HCT116 (cell line): ENCODE measurements at regions not wholly inside any gene's neighbourhood (a gene's known extent, or its start where the extent isn't known, plus 50 kb on each side); places are given as distances from the start of the nearest gene placed in this dataset.

Source experiments
- ATAC-seq: fragments of 200-7000 bp; cut with Tn5 transposase; 2 replicates; pipeline ENCODE4 v1.9.1; 2020; ENCODE audit warnings: mild to moderate bottlenecking, moderate library complexity
- BruUV-seq: library from RNA; stranded (reverse); fragments of 400-500 nt; replicated peaks from 2 replicates; lab custom pipeline; 2021; lab: Mats Ljungman, UMichigan
- CTCF ChIA-PET: fragments of 300-600 bp; sonication (Branson Sonifier 250); formaldehyde crosslinking; loops from one replicate; lab custom pipeline; 2021; ENCODE audit warnings: antibody characterized with exemption; lab: Charles Lee
- POLR2A ChIA-PET: fragments of 300-600, 350-600 bp; sonication (Branson Sonifier 250); formaldehyde crosslinking; loops from one replicate; lab custom pipeline; 2021; ENCODE audit warnings: antibody characterized with exemption; lab: Charles Lee
- RAD21 ChIA-PET, 2 experiments: fragments of 300-600 bp; sonication (Branson Sonifier 250); formaldehyde crosslinking; loops; one replicate each; lab custom pipeline; 2023; ENCODE audit warnings: low total read pairs in 2 of 2; ENCODE audit not compliant: uncharacterized antibody in 2 of 2, unreplicated experiment in 2 of 2, low non-redundant PET in 1 of 2; lab: Charles Lee
- DNase-seq: peaks from one replicate; pipeline ENCODE4 v3.0.0-alpha.2; 2010; ENCODE audit warnings: low read depth, low spot score
- H2AFZ ChIP-seq: fragments of 200-600 bp; shearing (Covaris generic), sonication (generic); 2 replicates; pipeline ENCODE4 v1.6.1; 2017; ENCODE audit warnings: low read depth, mixed run types, mixed read lengths, antibody characterized with exemption, low read length; ENCODE audit not compliant: poor library complexity, severe bottlenecking
- H3K27ac ChIP-seq: 2 replicates; pipeline ENCODE4 v1.5.1; 2012; ENCODE audit warnings: low read depth, low read length
- H3K27me3 ChIP-seq: fragments of 200-600 bp; sonication (generic); 2 replicates; pipeline ENCODE4 v1.6.1; 2016; ENCODE audit warnings: mixed run types, low read length, mixed read lengths; ENCODE audit not compliant: insufficient read depth
- H3K36me3 ChIP-seq, 2 experiments: fragments of 200-500 bp in 1 of 2; fragments of 200-600 bp in 1 of 2; sonication (Bioruptor generic) in 1 of 2; sonication (generic) in 1 of 2; 2 replicates each; pipeline versions ENCODE4 v1.5.1 to v1.6.1; 2014 to 2016; ENCODE audit warnings: low read length in 2 of 2, inconsistent platforms in 1 of 2, mixed read lengths in 1 of 2, mixed run types in 1 of 2; ENCODE audit not compliant: insufficient read depth in 2 of 2, control insufficient read depth in 1 of 2
- H3K4me1 ChIP-seq, 2 experiments: fragments of 200-600 bp in 1 of 2; sonication (generic) in 1 of 2; 2 replicates each; pipeline versions ENCODE4 v1.5.1 to v1.6.1; 2012 to 2017; ENCODE audit warnings: low read length in 2 of 2, inconsistent platforms in 1 of 2, mild to moderate bottlenecking in 1 of 2, mixed read lengths in 1 of 2, mixed run types in 1 of 2, moderate library complexity in 1 of 2; ENCODE audit not compliant: insufficient read depth in 2 of 2, control insufficient read depth in 1 of 2
- H3K4me2 ChIP-seq: fragments of 200-600 bp; sonication (generic); 2 replicates; pipeline ENCODE4 v1.6.1; 2017; ENCODE audit warnings: mixed run types, low read length, mixed read lengths
- H3K4me3 ChIP-seq, 2 experiments: fragments of 200-600 bp in 1 of 2; sonication (generic) in 1 of 2; replicated peaks in 1 of 2; 2 replicates each; pipeline ENCODE4 v1.5.1; 2011 to 2016; ENCODE audit warnings: low read length in 2 of 2, control low read depth in 1 of 2, low read depth in 1 of 2, mild to moderate bottlenecking in 1 of 2, mixed read lengths in 1 of 2, mixed run types in 1 of 2
- H3K79me2 ChIP-seq: fragments of 200-600 bp; sonication (generic); 2 replicates; pipeline ENCODE4 v1.6.1; 2017; ENCODE audit warnings: mild to moderate bottlenecking, mixed run types, low read length, moderate library complexity, mixed read lengths; ENCODE audit not compliant: insufficient read depth
- H3K9ac ChIP-seq: fragments of 200-600 bp; sonication (generic); 2 replicates; pipeline ENCODE4 v1.6.1; 2016; ENCODE audit warnings: low read length, mixed read lengths
- H3K9me2 ChIP-seq: fragments of 200-600 bp; sonication (generic), shearing (Covaris generic); 2 replicates; pipeline ENCODE4 v1.6.1; 2017; ENCODE audit warnings: mixed run types, mild to moderate bottlenecking, moderate library complexity; ENCODE audit not compliant: insufficient read depth
- H3K9me3 ChIP-seq, 2 experiments: fragments of 200-500 bp in 1 of 2; fragments of 200-600 bp in 1 of 2; sonication (Bioruptor generic) in 1 of 2; sonication (generic) in 1 of 2; 2 replicates each; pipeline ENCODE4 v1.6.1; 2014 to 2017; ENCODE audit warnings: low read length in 2 of 2, mixed read lengths in 2 of 2, inconsistent platforms in 1 of 2, low read depth in 1 of 2, mild to moderate bottlenecking in 1 of 2, mixed run types in 1 of 2, moderate library complexity in 1 of 2; ENCODE audit not compliant: control insufficient read depth in 1 of 2, insufficient read depth in 1 of 2
- H4K20me1 ChIP-seq: fragments of 200-600 bp; sonication (generic), shearing (Covaris generic); 2 replicates; pipeline ENCODE4 v1.6.1; 2017; ENCODE audit warnings: mixed run types, mild to moderate bottlenecking, moderate library complexity; ENCODE audit not compliant: insufficient read depth
- CBX3 ChIP-seq: IDR thresholded peaks from 2 replicates; pipeline ENCODE4 v1.6.1; 2012; ENCODE audit warnings: low read depth
- CEBPB ChIP-seq: IDR thresholded peaks from 2 replicates; pipeline ENCODE4 v1.6.1; 2012; ENCODE audit warnings: low read depth
- EGR1 ChIP-seq: IDR thresholded peaks from 2 replicates; pipeline ENCODE4 v1.6.1; 2012; ENCODE audit warnings: low read depth
- EZH2 ChIP-seq: fragments of 200-600 bp; sonication (generic); IDR thresholded peaks from 2 replicates; pipeline ENCODE4 v1.6.1; 2017; ENCODE audit warnings: antibody characterized with exemption, mixed run types
- EZH2phosphoT487 ChIP-seq: fragments of 200-600 bp; IDR thresholded peaks from 2 replicates; pipeline ENCODE4 v1.6.1; 2018; ENCODE audit warnings: antibody characterized with exemption, borderline replicate concordance
- FOSL1 ChIP-seq: IDR thresholded peaks from 2 replicates; pipeline ENCODE4 v1.6.1; 2012; ENCODE audit warnings: low read depth
- JUND ChIP-seq: IDR thresholded peaks from 2 replicates; pipeline ENCODE4 v1.6.1; 2012
- POLR2A ChIP-seq: IDR thresholded peaks from 2 replicates; pipeline ENCODE4 v1.7.0; 2011; ENCODE audit warnings: borderline replicate concordance; ENCODE audit not compliant: insufficient read depth, insufficient read length; ENCODE audit errors: extremely low read depth
- SIN3A ChIP-seq: IDR thresholded peaks from 2 replicates; pipeline ENCODE4 v1.6.1; 2012; ENCODE audit warnings: low read depth
- SP1 ChIP-seq: IDR thresholded peaks from 2 replicates; pipeline ENCODE4 v1.6.1; 2012; ENCODE audit warnings: low read depth
- SRF ChIP-seq: IDR thresholded peaks from 2 replicates; pipeline ENCODE4 v1.6.1; 2012; ENCODE audit warnings: low read depth
- TCF7L2 ChIP-seq: IDR thresholded peaks from 2 replicates; pipeline ENCODE4 v1.7.0; 2011; ENCODE audit warnings: borderline replicate concordance, inconsistent platforms; ENCODE audit not compliant: insufficient read depth, insufficient read length; ENCODE audit errors: extremely low read depth
- YY1 ChIP-seq: IDR thresholded peaks from 2 replicates; pipeline ENCODE4 v1.6.1; 2011; ENCODE audit warnings: low read length, low read depth, moderate library complexity, mild to moderate bottlenecking; ENCODE audit not compliant: insufficient replicate concordance; ENCODE audit errors: extremely low read depth
- ZNF274 ChIP-seq: fragments of 200-500 bp; sonication (Bioruptor generic); IDR thresholded peaks from 2 replicates; pipeline ENCODE4 v1.6.1; 2014; ENCODE audit warnings: mild to moderate bottlenecking, low read depth, low read length, inconsistent platforms
- intact Hi-C: fragments of 100-400 bp; cut with micrococcal nuclease; formaldehyde crosslinking; loops from 2 replicates; pipeline ENCODE4 v1.10.0; 2022
- TF ChIP-seq, protein P1 (sequence below): IDR thresholded peaks from 2 replicates; pipeline ENCODE4 v1.6.1; 2012
- TF ChIP-seq, protein P2 (sequence below): IDR thresholded peaks from 2 replicates; pipeline ENCODE4 v1.6.1; 2011; ENCODE audit warnings: mild to moderate bottlenecking, low read length, moderate library complexity; ENCODE audit not compliant: insufficient replicate concordance; ENCODE audit errors: extremely low read depth
- TF ChIP-seq, protein P3 (sequence below): IDR thresholded peaks from 2 replicates; pipeline ENCODE4 v1.6.1; 2012
- TF ChIP-seq, protein P4 (sequence below), 3 experiments: fragments of 200-600 bp in 1 of 3; sonication (generic) in 1 of 3; IDR thresholded peaks in 2 of 3; conservative IDR thresholded peaks in 1 of 3; 2 replicates each; pipeline ENCODE4 v1.5.1; 2012 to 2017; ENCODE audit warnings: low read depth in 2 of 3, low read length in 2 of 3, antibody characterized with exemption in 1 of 3, borderline replicate concordance in 1 of 3, control low read depth in 1 of 3, mild to moderate bottlenecking in 1 of 3, mixed read lengths in 1 of 3, mixed run types in 1 of 3, moderate library complexity in 1 of 3; ENCODE audit not compliant: insufficient read depth in 1 of 3
- TF ChIP-seq, protein P5 (sequence below): IDR thresholded peaks from 2 replicates; pipeline ENCODE4 v1.6.1; 2012; ENCODE audit warnings: low read depth

DNA sequence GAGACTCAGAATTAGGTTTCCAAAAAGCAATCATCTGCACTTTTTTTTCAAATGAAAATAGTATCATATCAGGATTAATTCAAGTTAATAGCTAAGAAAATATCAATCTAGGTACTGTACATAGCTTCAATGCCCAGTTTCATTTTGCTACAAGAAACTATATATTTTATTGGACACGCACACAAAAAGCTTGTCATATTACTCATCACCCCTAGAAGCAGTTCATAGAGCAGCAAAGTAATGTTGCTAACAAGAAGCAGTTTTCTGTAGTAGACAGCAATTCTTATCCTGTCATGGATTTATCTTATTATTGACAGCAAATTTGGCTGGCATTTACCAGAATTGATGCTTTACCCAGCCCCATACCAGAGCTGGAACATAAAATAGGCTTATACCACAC is 52.3 kb upstream of the LSM6 start:
- POLR2A ChIA-PET = interaction anchor here (1.2 kb wide), 1 partner anchor 9 kb away, joined by 3 read pairs; no protein-coding TSS in a partner anchor
- DNase-seq (no peak), ATAC-seq (no peak)
- Histone ChIP-seq H3K4me3 (no peak overlapping the region), H3K9ac (no peak overlapping the region), H3K9me2 (no peaks in the 10 kb centered on the region), H3K9me3 (no peaks in the 10 kb centered on the region), H3K4me1 (no peaks in the 10 kb centered on the region), H3K27ac (no peak overlapping the region), H3K79me2 (no peaks in the 10 kb centered on the region), H3K27me3 (no peaks in the 10 kb centered on the region), H3K4me2 (no peak overlapping the region), H3K36me3 (no peaks in the 10 kb centered on the region), H2AFZ (no peak overlapping the region), H4K20me1 (no peaks in the 10 kb centered on the region)
- CTCF ChIA-PET = no interaction called here
- no peak for TF ChIP-seq EGR1
- no peak for TF ChIP-seq POLR2A
- no peak for TF ChIP-seq CEBPB
- TF ChIP-seq, protein P1, sequence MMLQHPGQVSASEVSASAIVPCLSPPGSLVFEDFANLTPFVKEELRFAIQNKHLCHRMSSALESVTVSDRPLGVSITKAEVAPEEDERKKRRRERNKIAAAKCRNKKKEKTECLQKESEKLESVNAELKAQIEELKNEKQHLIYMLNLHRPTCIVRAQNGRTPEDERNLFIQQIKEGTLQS = no peak
- TF ChIP-seq YY1 = no peak
- no peak for TF ChIP-seq SP1
- TF ChIP-seq ZNF274 = no peak
- no peak for TF ChIP-seq EZH2
- no peak for TF ChIP-seq TCF7L2
- no peak for TF ChIP-seq SIN3A
- no peak for TF ChIP-seq JUND
- TF ChIP-seq EZH2phosphoT487 = no peak
- TF ChIP-seq, protein P2, sequence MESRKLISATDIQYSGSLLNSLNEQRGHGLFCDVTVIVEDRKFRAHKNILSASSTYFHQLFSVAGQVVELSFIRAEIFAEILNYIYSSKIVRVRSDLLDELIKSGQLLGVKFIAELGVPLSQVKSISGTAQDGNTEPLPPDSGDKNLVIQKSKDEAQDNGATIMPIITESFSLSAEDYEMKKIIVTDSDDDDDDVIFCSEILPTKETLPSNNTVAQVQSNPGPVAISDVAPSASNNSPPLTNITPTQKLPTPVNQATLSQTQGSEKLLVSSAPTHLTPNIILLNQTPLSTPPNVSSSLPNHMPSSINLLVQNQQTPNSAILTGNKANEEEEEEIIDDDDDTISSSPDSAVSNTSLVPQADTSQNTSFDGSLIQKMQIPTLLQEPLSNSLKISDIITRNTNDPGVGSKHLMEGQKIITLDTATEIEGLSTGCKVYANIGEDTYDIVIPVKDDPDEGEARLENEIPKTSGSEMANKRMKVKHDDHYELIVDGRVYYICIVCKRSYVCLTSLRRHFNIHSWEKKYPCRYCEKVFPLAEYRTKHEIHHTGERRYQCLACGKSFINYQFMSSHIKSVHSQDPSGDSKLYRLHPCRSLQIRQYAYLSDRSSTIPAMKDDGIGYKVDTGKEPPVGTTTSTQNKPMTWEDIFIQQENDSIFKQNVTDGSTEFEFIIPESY = no peak
- TF ChIP-seq, protein P3, sequence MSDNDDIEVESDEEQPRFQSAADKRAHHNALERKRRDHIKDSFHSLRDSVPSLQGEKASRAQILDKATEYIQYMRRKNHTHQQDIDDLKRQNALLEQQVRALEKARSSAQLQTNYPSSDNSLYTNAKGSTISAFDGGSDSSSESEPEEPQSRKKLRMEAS = no peak
- TF ChIP-seq, protein P4, sequence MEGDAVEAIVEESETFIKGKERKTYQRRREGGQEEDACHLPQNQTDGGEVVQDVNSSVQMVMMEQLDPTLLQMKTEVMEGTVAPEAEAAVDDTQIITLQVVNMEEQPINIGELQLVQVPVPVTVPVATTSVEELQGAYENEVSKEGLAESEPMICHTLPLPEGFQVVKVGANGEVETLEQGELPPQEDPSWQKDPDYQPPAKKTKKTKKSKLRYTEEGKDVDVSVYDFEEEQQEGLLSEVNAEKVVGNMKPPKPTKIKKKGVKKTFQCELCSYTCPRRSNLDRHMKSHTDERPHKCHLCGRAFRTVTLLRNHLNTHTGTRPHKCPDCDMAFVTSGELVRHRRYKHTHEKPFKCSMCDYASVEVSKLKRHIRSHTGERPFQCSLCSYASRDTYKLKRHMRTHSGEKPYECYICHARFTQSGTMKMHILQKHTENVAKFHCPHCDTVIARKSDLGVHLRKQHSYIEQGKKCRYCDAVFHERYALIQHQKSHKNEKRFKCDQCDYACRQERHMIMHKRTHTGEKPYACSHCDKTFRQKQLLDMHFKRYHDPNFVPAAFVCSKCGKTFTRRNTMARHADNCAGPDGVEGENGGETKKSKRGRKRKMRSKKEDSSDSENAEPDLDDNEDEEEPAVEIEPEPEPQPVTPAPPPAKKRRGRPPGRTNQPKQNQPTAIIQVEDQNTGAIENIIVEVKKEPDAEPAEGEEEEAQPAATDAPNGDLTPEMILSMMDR (IDR thresholded peaks at IDR 0.05 in 2 of 3, conservative IDR thresholded peaks at IDR 0.05 in 1 of 3; ENCODE audit: borderline replicate concordance in 1 of 3, insufficient read depth in 1 of 3, low read depth in 2 of 3, low read length in 2 of 3) = no peak
- TF ChIP-seq, protein P5, sequence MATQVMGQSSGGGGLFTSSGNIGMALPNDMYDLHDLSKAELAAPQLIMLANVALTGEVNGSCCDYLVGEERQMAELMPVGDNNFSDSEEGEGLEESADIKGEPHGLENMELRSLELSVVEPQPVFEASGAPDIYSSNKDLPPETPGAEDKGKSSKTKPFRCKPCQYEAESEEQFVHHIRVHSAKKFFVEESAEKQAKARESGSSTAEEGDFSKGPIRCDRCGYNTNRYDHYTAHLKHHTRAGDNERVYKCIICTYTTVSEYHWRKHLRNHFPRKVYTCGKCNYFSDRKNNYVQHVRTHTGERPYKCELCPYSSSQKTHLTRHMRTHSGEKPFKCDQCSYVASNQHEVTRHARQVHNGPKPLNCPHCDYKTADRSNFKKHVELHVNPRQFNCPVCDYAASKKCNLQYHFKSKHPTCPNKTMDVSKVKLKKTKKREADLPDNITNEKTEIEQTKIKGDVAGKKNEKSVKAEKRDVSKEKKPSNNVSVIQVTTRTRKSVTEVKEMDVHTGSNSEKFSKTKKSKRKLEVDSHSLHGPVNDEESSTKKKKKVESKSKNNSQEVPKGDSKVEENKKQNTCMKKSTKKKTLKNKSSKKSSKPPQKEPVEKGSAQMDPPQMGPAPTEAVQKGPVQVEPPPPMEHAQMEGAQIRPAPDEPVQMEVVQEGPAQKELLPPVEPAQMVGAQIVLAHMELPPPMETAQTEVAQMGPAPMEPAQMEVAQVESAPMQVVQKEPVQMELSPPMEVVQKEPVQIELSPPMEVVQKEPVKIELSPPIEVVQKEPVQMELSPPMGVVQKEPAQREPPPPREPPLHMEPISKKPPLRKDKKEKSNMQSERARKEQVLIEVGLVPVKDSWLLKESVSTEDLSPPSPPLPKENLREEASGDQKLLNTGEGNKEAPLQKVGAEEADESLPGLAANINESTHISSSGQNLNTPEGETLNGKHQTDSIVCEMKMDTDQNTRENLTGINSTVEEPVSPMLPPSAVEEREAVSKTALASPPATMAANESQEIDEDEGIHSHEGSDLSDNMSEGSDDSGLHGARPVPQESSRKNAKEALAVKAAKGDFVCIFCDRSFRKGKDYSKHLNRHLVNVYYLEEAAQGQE = no peak
- no peak for TF ChIP-seq CBX3
- TF ChIP-seq SRF = no peak
- no peak for TF ChIP-seq FOSL1
- BruUV-seq = no TSS peak
- RAD21 ChIA-PET = no interaction called here
- intact Hi-C loops = no loop called here
